Neural cell (in vitro differentiated cells): ENCODE measurements at regions not wholly inside any gene's neighbourhood (a gene's known extent, or its start where the extent isn't known, plus 50 kb on each side); places are given as distances from the start of the nearest gene placed in this dataset.

ENCODE experiments used
- H2AFZ ChIP-seq: fragments of 200-600, 300-800 bp; sonication (generic), shearing (Covaris generic); 2 replicates; pipeline ENCODE4 v1.6.0; 2014; ENCODE audit warnings: low read depth, mild to moderate bottlenecking, antibody characterized with exemption, low read length, moderate library complexity
- H3F3A ChIP-seq: fragments of 200-600 bp; shearing (Covaris generic); 2 replicates; pipeline ENCODE4 v1.6.1; 2016; ENCODE audit warnings: mild to moderate bottlenecking, moderate library complexity, mixed read lengths, antibody characterized with exemption, low read length; ENCODE audit not compliant: insufficient read depth, poor library complexity, severe bottlenecking
- H3K27ac ChIP-seq: fragments of 200-600, 300-800 bp; sonication (generic), shearing (Covaris generic); 2 replicates; pipeline ENCODE4 v1.5.1; 2014; ENCODE audit warnings: mild to moderate bottlenecking, low read length, moderate library complexity
- H3K27me3 ChIP-seq: fragments of 300-800, 200-600 bp; sonication (generic), shearing (Covaris generic); 2 replicates; pipeline ENCODE4 v1.6.0; 2014; ENCODE audit warnings: mild to moderate bottlenecking, low read depth, low read length, moderate library complexity; ENCODE audit not compliant: insufficient read depth
- H3K36me3 ChIP-seq: fragments of 300-800, 200-600 bp; sonication (generic), shearing (Covaris generic); 2 replicates; pipeline ENCODE4 v1.5.1; 2014; ENCODE audit warnings: mild to moderate bottlenecking, antibody characterized with exemption, low read length, moderate library complexity; ENCODE audit not compliant: insufficient read depth
- H3K4me2 ChIP-seq: fragments of 300-800, 200-600 bp; sonication (generic), shearing (Covaris generic); 2 replicates; pipeline ENCODE4 v1.6.0; 2014; ENCODE audit warnings: mild to moderate bottlenecking, low read length
- H3K4me3 ChIP-seq: fragments of 300-800, 200-600 bp; sonication (generic), shearing (Covaris generic); 2 replicates; pipeline ENCODE4 v1.5.1; 2014; ENCODE audit warnings: mild to moderate bottlenecking, low read length, moderate library complexity
- H3K79me2 ChIP-seq: fragments of 200-600 bp; shearing (Covaris generic); replicated peaks from 2 replicates; pipeline ENCODE4 v1.6.0; 2014; ENCODE audit warnings: mild to moderate bottlenecking, low read length, moderate library complexity; ENCODE audit not compliant: insufficient read depth
- H3K9ac ChIP-seq: fragments of 300-800, 200-600 bp; sonication (generic), shearing (Covaris generic); 2 replicates; pipeline ENCODE4 v1.6.1; 2016; ENCODE audit warnings: mild to moderate bottlenecking, low read length, mixed read lengths
- H3K9me2 ChIP-seq: fragments of 200-600 bp; shearing (Covaris generic); 2 replicates; pipeline ENCODE4 v1.6.1; 2016; ENCODE audit warnings: mild to moderate bottlenecking, low read length, mixed read lengths; ENCODE audit not compliant: insufficient read depth
- H3K9me3 ChIP-seq: fragments of 200-600, 300-800 bp; sonication (generic), shearing (Covaris generic); 2 replicates; pipeline ENCODE4 v1.6.1; 2016; ENCODE audit warnings: mild to moderate bottlenecking, mixed run types, low read length, moderate library complexity, mixed read lengths
- H4K20me1 ChIP-seq: fragments of 200-600 bp; shearing (Covaris generic); 2 replicates; pipeline ENCODE4 v1.6.1; 2016; ENCODE audit warnings: mild to moderate bottlenecking, mixed run types; ENCODE audit not compliant: insufficient read depth
- CTCF ChIP-seq: fragments of 450-650 bp; IDR thresholded peaks from 2 replicates; pipeline ENCODE4 v1.5.1; 2014; ENCODE audit warnings: antibody characterized with exemption, mild to moderate bottlenecking, moderate library complexity; ENCODE audit not compliant: poor library complexity, severe bottlenecking
- EP300 ChIP-seq: fragments of 450-650 bp; conservative IDR thresholded peaks from 2 replicates; pipeline ENCODE4 v1.6.1; 2014; ENCODE audit warnings: antibody characterized with exemption, mild to moderate bottlenecking, moderate library complexity; ENCODE audit not compliant: poor library complexity, severe bottlenecking
- EZH2 ChIP-seq: fragments of 200-600, 300-800 bp; shearing (Covaris generic), sonication (generic); IDR thresholded peaks from 2 replicates; pipeline ENCODE4 v1.6.1; 2014; ENCODE audit warnings: antibody characterized with exemption, low read length, borderline replicate concordance, mild to moderate bottlenecking; ENCODE audit not compliant: insufficient read depth, poor library complexity, severe bottlenecking
- MXI1 ChIP-seq: fragments of 450-650 bp; conservative IDR thresholded peaks from 2 replicates; pipeline ENCODE4 v1.6.1; 2014; ENCODE audit warnings: antibody characterized with exemption, mild to moderate bottlenecking; ENCODE audit not compliant: poor library complexity, severe bottlenecking
- POLR2AphosphoS5 ChIP-seq: IDR thresholded peaks from 2 replicates; pipeline ENCODE4 v1.6.1; 2012
- RAD21 ChIP-seq: fragments of 450-650 bp; conservative IDR thresholded peaks from 2 replicates; pipeline ENCODE4 v1.6.1; 2014; ENCODE audit warnings: antibody characterized with exemption, mild to moderate bottlenecking, moderate library complexity
- REST ChIP-seq: IDR thresholded peaks from 2 replicates; pipeline ENCODE4 v1.6.1; 2012; ENCODE audit warnings: borderline replicate concordance
- SMC3 ChIP-seq: fragments of 450-650 bp; conservative IDR thresholded peaks from 2 replicates; pipeline ENCODE4 v1.6.1; 2014; ENCODE audit warnings: antibody characterized with exemption, mild to moderate bottlenecking, moderate library complexity; ENCODE audit not compliant: poor library complexity
- TAF1 ChIP-seq: IDR thresholded peaks from 2 replicates; pipeline ENCODE4 v1.6.1; 2012; ENCODE audit warnings: low read depth

DNA sequence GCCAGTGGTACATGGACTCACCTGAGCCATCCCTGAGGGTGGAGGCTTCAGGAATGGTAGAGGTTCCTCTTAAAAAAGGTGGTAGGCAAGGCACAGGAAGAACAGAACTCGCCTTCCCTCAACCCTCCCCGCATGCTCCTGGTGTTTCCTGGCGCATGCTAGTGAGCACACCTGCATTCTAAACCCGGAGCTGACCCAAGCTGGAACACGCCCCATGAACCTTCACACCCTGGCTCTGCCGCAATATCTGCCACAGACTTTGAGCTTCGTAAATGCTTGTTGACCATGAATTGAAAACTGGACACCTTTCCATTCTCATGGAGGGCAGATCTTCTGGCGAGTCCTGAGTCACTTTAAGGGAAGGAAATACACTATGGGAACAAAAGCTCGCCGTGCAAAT, 601.3 kb upstream of the RAB6C start:
- TF ChIP-seq POLR2AphosphoS5 (no peak), SMC3 (no peak), MXI1 (no peak), EP300 (no peak), TAF1 (no peak), EZH2 (no peak), REST (no peak)
- no peak overlapping the region for H3K4me2 ChIP-seq
- H3K9me2 ChIP-seq = no peaks in the 10 kb centered on the region
- H3K36me3 ChIP-seq = no peaks in the 10 kb centered on the region
- H3K9me3 ChIP-seq = no peaks in the 10 kb centered on the region
- H2AFZ ChIP-seq = no peak overlapping the region
- H3F3A ChIP-seq = no peaks in the 10 kb centered on the region
- H3K4me3 ChIP-seq = no peak overlapping the region
- H3K27me3 ChIP-seq = no peaks in the 10 kb centered on the region
- no peak overlapping the region for H3K27ac ChIP-seq
- no peaks in the 10 kb centered on the region for H3K79me2 ChIP-seq
- no peak overlapping the region for H3K9ac ChIP-seq
- H4K20me1 ChIP-seq = no peaks in the 10 kb centered on the region

DNA sequence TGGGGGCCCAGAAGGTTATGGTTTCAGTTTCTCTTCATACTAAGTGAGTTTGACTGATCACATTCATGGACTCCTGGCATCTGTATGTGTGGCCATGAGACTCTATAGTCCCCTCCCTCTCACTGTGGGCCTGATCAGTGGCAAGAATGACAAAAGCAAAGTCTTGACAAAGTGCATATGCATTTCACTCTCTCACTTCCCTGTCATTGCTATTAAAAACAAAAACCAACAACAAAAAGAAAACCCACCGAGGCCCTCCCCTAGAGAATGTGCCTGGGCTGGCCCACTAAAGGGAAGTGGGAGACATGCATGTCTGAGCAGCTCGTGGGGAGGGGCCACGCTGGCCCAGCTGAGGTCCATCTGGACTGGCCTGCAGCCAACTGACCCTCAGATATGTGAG, 600.1 kb upstream of the RAB6C start:
- no peaks in the 10 kb centered on the region for H3K9me2 ChIP-seq
- H3F3A ChIP-seq = no peaks in the 10 kb centered on the region
- H3K36me3 ChIP-seq = no peaks in the 10 kb centered on the region
- H3K27ac ChIP-seq = no peak overlapping the region
- TF ChIP-seq SMC3 = no peak
- TF ChIP-seq RAD21 = no peak
- TF ChIP-seq MXI1 = no peak
- TF ChIP-seq TAF1 = no peak
- TF ChIP-seq POLR2AphosphoS5 = no peak
- no peaks in the 10 kb centered on the region for H4K20me1 ChIP-seq
- no peak overlapping the region for H3K4me3 ChIP-seq
- H2AFZ ChIP-seq = no peak overlapping the region
- no peaks in the 10 kb centered on the region for H3K9me3 ChIP-seq
- H3K27me3 ChIP-seq = no peaks in the 10 kb centered on the region
- H3K79me2 ChIP-seq = no peaks in the 10 kb centered on the region
- H3K4me2 ChIP-seq = no peak overlapping the region
- H3K9ac ChIP-seq = no peak overlapping the region

DNA sequence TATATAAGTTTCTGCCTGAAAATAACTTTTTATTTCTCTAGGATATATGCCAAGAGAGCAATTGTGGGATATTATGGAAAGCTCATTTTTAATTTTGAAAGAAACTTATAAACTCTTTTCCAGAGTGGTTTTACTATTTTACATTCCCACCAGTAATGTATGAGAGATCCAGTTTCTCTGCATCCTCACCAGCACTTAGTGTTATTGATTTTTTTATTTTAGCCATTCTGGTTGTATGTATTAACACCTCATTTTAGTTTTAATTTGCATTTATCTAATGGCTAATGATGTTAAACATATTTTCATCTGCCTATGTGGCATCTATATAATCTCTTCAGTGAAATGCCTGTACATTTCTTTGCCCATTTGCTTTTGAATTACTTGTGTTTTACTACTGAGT, 597.7 kb upstream of the RAB6C start:
- no peak for TF ChIP-seq EZH2
- no peak for TF ChIP-seq TAF1
- no peak for TF ChIP-seq REST
- TF ChIP-seq RAD21 = no peak
- TF ChIP-seq MXI1 = no peak
- no peak for TF ChIP-seq CTCF
- no peak for TF ChIP-seq EP300
- no peak for TF ChIP-seq SMC3
- Histone ChIP-seq H3K4me3 (no peak overlapping the region), H3K9me3 (no peaks in the 10 kb centered on the region), H3K9me2 (no peaks in the 10 kb centered on the region), H3K36me3 (no peaks in the 10 kb centered on the region), H3K27me3 (no peaks in the 10 kb centered on the region), H3K4me2 (no peak overlapping the region), H3K9ac (no peak overlapping the region), H3K27ac (no peak overlapping the region), H3K79me2 (no peaks in the 10 kb centered on the region), H3F3A (no peaks in the 10 kb centered on the region), H2AFZ (no peak overlapping the region), H4K20me1 (no peaks in the 10 kb centered on the region)
